Activated T-helper 1 cell treated with anti-CD3 and anti-CD28 coated beads, Interleukin-2, amount 50 U/mL, for 16 hours (primary cell): ENCODE measurements at regions not wholly inside any gene's neighbourhood (a gene's known extent, or its start where the extent isn't known, plus 50 kb on each side); places are given as distances from the start of the nearest gene placed in this dataset.

Source experiments
- DNase-seq, 2 donors: peaks; one replicate each; pipeline ENCODE4 v3.0.0-alpha.2; 2020; ENCODE audit warnings: low read depth in 1 of 2, low spot score in 1 of 2

GRCh38 chr10:128907155-128907941, 559.7 kb upstream of the MGMT start:
- no peak for DNase-seq

GRCh38 chr10:128908099-128908498, 558.9 kb upstream of the MGMT start:
- no peak for DNase-seq

- DNase-seq: no peak
Measured at GRCh38 chr10:128908499-128908898, 558.5 kb upstream of the MGMT start.

- DNase-seq: no peak
Measured at GRCh38 chr10:128912568-128913311, 554.3 kb upstream of the MGMT start.

GRCh38 chr10:128914681-128915080, 552.4 kb upstream of the MGMT start:
- DNase-seq: no peak

- no peak for DNase-seq
Measured at GRCh38 chr10:128915630-128916029, 551.4 kb upstream of the MGMT start.

GRCh38 chr10:128916383-128916782, 550.7 kb upstream of the MGMT start:
- no peak for DNase-seq

- no peak for DNase-seq
Measured at GRCh38 chr10:128921389-128922022, 545.5 kb upstream of the MGMT start.

GRCh38 chr10:128922172-128922571, 544.9 kb upstream of the MGMT start:
- no peak for DNase-seq

- no peak for DNase-seq
Measured at GRCh38 chr10:128922619-128923196, 544.3 kb upstream of the MGMT start.

GRCh38 chr10:128924918-128925317, 542.1 kb upstream of the MGMT start:
- no peak for DNase-seq

GRCh38 chr10:128926711-128927110, 540.3 kb upstream of the MGMT start:
- no peak for DNase-seq

- no peak for DNase-seq
Measured at GRCh38 chr10:128927497-128928161, 539.4 kb upstream of the MGMT start.

GRCh38 chr10:128928231-128928836, 538.7 kb upstream of the MGMT start:
- no peak for DNase-seq

- no peak for DNase-seq
Measured at GRCh38 chr10:128929131-128929530, 537.9 kb upstream of the MGMT start.

GRCh38 chr10:128929767-128930166, 537.3 kb upstream of the MGMT start:
- no peak for DNase-seq

- DNase-seq: no peak
Measured at GRCh38 chr10:128930515-128930914, 536.5 kb upstream of the MGMT start.

GRCh38 chr10:128932071-128932820, 534.8 kb upstream of the MGMT start:
- DNase-seq: no peak

- no peak for DNase-seq
Measured at GRCh38 chr10:128934492-128934891, 532.5 kb upstream of the MGMT start.

- DNase-seq: no peak
Measured at GRCh38 chr10:128936392-128936791, 530.6 kb upstream of the MGMT start.
